ENCODE measurements at regions not wholly inside any gene's neighbourhood (a gene's known extent, or its start where the extent isn't known, plus 50 kb on each side); places are given as distances from the start of the nearest gene placed in this dataset.
A peak's percentile ranks its signal among the peaks of the same experiment; 100 is the strongest.

GRCh38 chr5:87851603-87852002 is 417.0 kb downstream of the TMEM161B start:
- DNase-seq: no peak

GRCh38 chr5:87850843-87851242 is 417.8 kb downstream of the TMEM161B start:
- DNase-seq: peak; percentile 53

- no peak for DNase-seq
Observed at GRCh38 chr5:87845734-87846133, 422.9 kb downstream of the TMEM161B start.

- no peak for DNase-seq
Observed at GRCh38 chr5:87844866-87845265, 423.8 kb downstream of the TMEM161B start.

- no peak for DNase-seq
Observed at GRCh38 chr5:87844449-87844848, 424.2 kb downstream of the TMEM161B start.

- DNase-seq: no peak
Observed at GRCh38 chr5:87836696-87837095, 424.0 kb upstream of the CCNH start.

- DNase-seq: no peak
Observed at GRCh38 chr5:87831499-87831898, 418.8 kb upstream of the CCNH start.

- DNase-seq: no peak
Observed at GRCh38 chr5:87829217-87829551, 416.5 kb upstream of the CCNH start.

GRCh38 chr5:87828545-87829216 is 416.0 kb upstream of the CCNH start:
- DNase-seq: no peak

- no peak for DNase-seq
Observed at GRCh38 chr5:87827539-87827938, 414.8 kb upstream of the CCNH start.

GRCh38 chr5:87826507-87826906 is 413.8 kb upstream of the CCNH start:
- no peak for DNase-seq

- no peak for DNase-seq
Observed at GRCh38 chr5:87825583-87825982, 412.9 kb upstream of the CCNH start.

GRCh38 chr5:87807783-87808182 is 395.1 kb upstream of the CCNH start:
- no peak for DNase-seq

- DNase-seq: no peak
Observed at GRCh38 chr5:87803352-87803751, 390.6 kb upstream of the CCNH start.

- no peak for DNase-seq
Observed at GRCh38 chr5:87791869-87792268, 379.1 kb upstream of the CCNH start.

- DNase-seq: no peak
Observed at GRCh38 chr5:87788416-87788815, 375.7 kb upstream of the CCNH start.

GRCh38 chr5:87787625-87788256 is 375.0 kb upstream of the CCNH start:
- DNase-seq: no peak

- DNase-seq: no peak
Observed at GRCh38 chr5:87787086-87787485, 374.4 kb upstream of the CCNH start.

GRCh38 chr5:87786471-87786870 is 373.7 kb upstream of the CCNH start:
- no peak for DNase-seq

- DNase-seq: no peak
Observed at GRCh38 chr5:87785554-87786335, 373.0 kb upstream of the CCNH start.

GRCh38 chr5:87784879-87785495 is 372.3 kb upstream of the CCNH start:
- no peak for DNase-seq

GRCh38 chr5:87784311-87784710 is 371.6 kb upstream of the CCNH start:
- DNase-seq: no peak

GRCh38 chr5:87782916-87783315 is 370.2 kb upstream of the CCNH start:
- no peak for DNase-seq

GRCh38 chr5:87781976-87782375 is 369.2 kb upstream of the CCNH start:
- DNase-seq: no peak

Data from NCI-H1105 (cell line).